Colonic mucosa (tissue), 4 donors: ENCODE measurements at regions not wholly inside any gene's neighbourhood (a gene's known extent, or its start where the extent isn't known, plus 50 kb on each side); places are given as distances from the start of the nearest gene placed in this dataset.

Experiments used
- DNase-seq: peaks from one replicate; pipeline ENCODE4 v3.0.0-alpha.2; 2020
- H3K27ac ChIP-seq: fragments of 200-600 bp; one replicate; pipeline ENCODE4 v1.8.0; 2021
- H3K27me3 ChIP-seq: fragments of 200-600 bp; one replicate; pipeline ENCODE4 v1.8.0; 2021
- H3K36me3 ChIP-seq: fragments of 200-600 bp; one replicate; pipeline ENCODE4 v1.8.0; 2021
- H3K4me1 ChIP-seq: fragments of 200-600 bp; one replicate; pipeline ENCODE4 v1.8.0; 2021; ENCODE audit warnings: mild to moderate bottlenecking
- H3K4me3 ChIP-seq: fragments of 200-600 bp; one replicate; pipeline ENCODE4 v1.8.0; 2021
- H3K9ac ChIP-seq, 2 donors: one replicate each; pipeline ENCODE4 v1.7.0; 2013; ENCODE audit warnings: control low read depth in 2 of 2, low read depth in 2 of 2, low read length in 2 of 2
- H3K9me3 ChIP-seq: fragments of 200-600 bp; one replicate; pipeline ENCODE4 v1.8.0; 2021
- CTCF ChIP-seq: fragments of 200-600 bp; IDR thresholded peaks from one replicate; pipeline ENCODE4 v1.8.0; 2022; ENCODE audit warnings: antibody characterized with exemption, mild to moderate bottlenecking
- intact Hi-C: fragments of 100-400 bp; cut with DNase I; formaldehyde crosslinking; loops from one replicate; pipeline ENCODE4 v1.14.1; 2022
- donor health status: healthy.
- donor health status: DM: no; HTN: no; CAD: no.
- donor health status: DM: no; HTN: no; CAD: no.

GRCh38 chr3:82015241-82015640 lies 253.8 kb upstream of the GBE1 start:
- no peaks in the 10 kb centered on the region for H3K9me3 ChIP-seq
- no peaks in the 10 kb centered on the region for H3K4me1 ChIP-seq
- DNase-seq = no peak
- H3K9ac ChIP-seq = no peak overlapping the region
- no peaks in the 10 kb centered on the region for H3K27me3 ChIP-seq
- intact Hi-C loops = no loop called here
- no peak overlapping the region for H3K27ac ChIP-seq
- H3K4me3 ChIP-seq = no peak overlapping the region
- no peak for TF ChIP-seq CTCF
- no peaks in the 10 kb centered on the region for H3K36me3 ChIP-seq

- no peaks in the 10 kb centered on the region for H3K27me3 ChIP-seq
- H3K9me3 ChIP-seq = peaks cover 1% of the 10 kb centered on the region
- no peak for DNase-seq
- H3K27ac ChIP-seq = no peak overlapping the region
- TF ChIP-seq CTCF = no peak
- intact Hi-C loops = no loop called here
- no peaks in the 10 kb centered on the region for H3K36me3 ChIP-seq
- no peaks in the 10 kb centered on the region for H3K4me1 ChIP-seq
- no peak overlapping the region for H3K4me3 ChIP-seq
- no peak overlapping the region for H3K9ac ChIP-seq
Observed at GRCh38 chr3:82012775-82013174, 251.3 kb upstream of the GBE1 start.

GRCh38 chr3:82011336-82011735 lies 249.9 kb upstream of the GBE1 start:
- intact Hi-C loops = no loop called here
- Histone ChIP-seq H3K9me3 (peaks cover 4% of the 10 kb centered on the region), H3K4me3 (no peak overlapping the region)

GRCh38 chr3:82005266-82005665 lies 243.8 kb upstream of the GBE1 start:
- no peak for DNase-seq
- Histone ChIP-seq H3K4me3 (no peak overlapping the region), H3K4me1 (no peaks in the 10 kb centered on the region), H3K36me3 (no peaks in the 10 kb centered on the region), H3K9ac (no peak overlapping the region), H3K27ac (no peak overlapping the region), H3K9me3 (peaks cover 4% of the 10 kb centered on the region), H3K27me3 (no peaks in the 10 kb centered on the region)
- intact Hi-C loops = no loop called here
- TF ChIP-seq CTCF = no peak

More at GRCh38 chr3:82011336-82011735, 249.9 kb upstream of the GBE1 start:
- Histone ChIP-seq H3K4me1 (no peaks in the 10 kb centered on the region), H3K9ac (no peak overlapping the region), H3K27ac (no peak overlapping the region), H3K36me3 (no peaks in the 10 kb centered on the region), H3K27me3 (no peaks in the 10 kb centered on the region)
- DNase-seq = no peak
- TF ChIP-seq CTCF = no peak

- Histone ChIP-seq H3K27me3 (no peaks in the 10 kb centered on the region), H3K36me3 (no peaks in the 10 kb centered on the region), H3K9ac (no peak overlapping the region), H3K9me3 (peaks cover 4% of the 10 kb centered on the region), H3K27ac (no peak overlapping the region), H3K4me1 (no peaks in the 10 kb centered on the region), H3K4me3 (no peak overlapping the region)
- no peak for TF ChIP-seq CTCF
- intact Hi-C loops = no loop called here
- no peak for DNase-seq
Observed at GRCh38 chr3:82004266-82004665, 242.8 kb upstream of the GBE1 start.
